ENCODE measurements at regions not wholly inside any gene's neighbourhood (a gene's known extent, or its start where the extent isn't known, plus 50 kb on each side); places are given as distances from the start of the nearest gene placed in this dataset.

DNA sequence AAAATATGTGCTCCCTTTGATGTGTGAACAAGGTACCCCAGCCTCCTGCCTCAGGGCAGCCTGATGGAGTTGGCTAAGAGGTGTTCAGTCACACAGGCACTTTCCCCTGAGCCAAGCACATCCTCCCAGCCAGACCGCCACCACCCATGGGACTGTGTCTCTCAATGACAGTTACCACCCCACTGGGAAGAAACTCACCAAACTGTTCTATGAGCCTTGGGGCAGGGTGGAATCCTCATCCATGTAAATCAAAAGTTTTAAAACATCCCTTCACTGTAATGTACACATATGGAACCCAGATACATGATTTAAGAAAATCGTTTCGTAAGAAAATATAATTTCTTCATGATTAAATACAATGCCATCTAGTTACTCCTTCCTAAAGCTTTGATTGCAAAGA, 138.4 kb upstream of the LSM14A start:
- TF ChIP-seq FOXP2 (optimal IDR thresholded peaks at IDR 0.05; ENCODE audit: borderline replicate concordance, extremely low read depth, extremely low read length, insufficient read depth) (no peak), TAF1 (IDR thresholded peaks at IDR 0.05; ENCODE audit: borderline replicate concordance, insufficient read depth, low read length) (no peak)
- TF ChIP-seq, protein P1, sequence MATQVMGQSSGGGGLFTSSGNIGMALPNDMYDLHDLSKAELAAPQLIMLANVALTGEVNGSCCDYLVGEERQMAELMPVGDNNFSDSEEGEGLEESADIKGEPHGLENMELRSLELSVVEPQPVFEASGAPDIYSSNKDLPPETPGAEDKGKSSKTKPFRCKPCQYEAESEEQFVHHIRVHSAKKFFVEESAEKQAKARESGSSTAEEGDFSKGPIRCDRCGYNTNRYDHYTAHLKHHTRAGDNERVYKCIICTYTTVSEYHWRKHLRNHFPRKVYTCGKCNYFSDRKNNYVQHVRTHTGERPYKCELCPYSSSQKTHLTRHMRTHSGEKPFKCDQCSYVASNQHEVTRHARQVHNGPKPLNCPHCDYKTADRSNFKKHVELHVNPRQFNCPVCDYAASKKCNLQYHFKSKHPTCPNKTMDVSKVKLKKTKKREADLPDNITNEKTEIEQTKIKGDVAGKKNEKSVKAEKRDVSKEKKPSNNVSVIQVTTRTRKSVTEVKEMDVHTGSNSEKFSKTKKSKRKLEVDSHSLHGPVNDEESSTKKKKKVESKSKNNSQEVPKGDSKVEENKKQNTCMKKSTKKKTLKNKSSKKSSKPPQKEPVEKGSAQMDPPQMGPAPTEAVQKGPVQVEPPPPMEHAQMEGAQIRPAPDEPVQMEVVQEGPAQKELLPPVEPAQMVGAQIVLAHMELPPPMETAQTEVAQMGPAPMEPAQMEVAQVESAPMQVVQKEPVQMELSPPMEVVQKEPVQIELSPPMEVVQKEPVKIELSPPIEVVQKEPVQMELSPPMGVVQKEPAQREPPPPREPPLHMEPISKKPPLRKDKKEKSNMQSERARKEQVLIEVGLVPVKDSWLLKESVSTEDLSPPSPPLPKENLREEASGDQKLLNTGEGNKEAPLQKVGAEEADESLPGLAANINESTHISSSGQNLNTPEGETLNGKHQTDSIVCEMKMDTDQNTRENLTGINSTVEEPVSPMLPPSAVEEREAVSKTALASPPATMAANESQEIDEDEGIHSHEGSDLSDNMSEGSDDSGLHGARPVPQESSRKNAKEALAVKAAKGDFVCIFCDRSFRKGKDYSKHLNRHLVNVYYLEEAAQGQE (IDR thresholded peaks at IDR 0.05; ENCODE audit: insufficient read depth in 1 of 2, low read depth in 2 of 2, low read length in 2 of 2): no peak
